ENCODE measurements at regions not wholly inside any gene's neighbourhood (a gene's known extent, or its start where the extent isn't known, plus 50 kb on each side); places are given as distances from the start of the nearest gene placed in this dataset.

GRCh38 chr7:25358926-25359325 lies 130.6 kb upstream of the NPVF start:
- H3K4me1 ChIP-seq (ENCODE audit: control insufficient read depth in 3 of 3, insufficient read depth in 3 of 3, low read length in 3 of 3) = peaks cover 0 to 3% (median 0%) of the 10 kb centered on the region in 3 donors
- no peak overlapping the region for H3K4me3 ChIP-seq (ENCODE audit: low read length in 3 of 3)
- no peak overlapping the region for H3K9ac ChIP-seq (ENCODE audit: low read depth in 1 of 3, low read length in 3 of 3)
- H3K36me3 ChIP-seq (ENCODE audit: control insufficient read depth in 3 of 3, insufficient read depth in 3 of 3, low read length in 3 of 3) = no peaks in the 10 kb centered on the region
- peaks cover 0 to 2% (median 0%) of the 10 kb centered on the region in 3 donors for H3K9me3 ChIP-seq (ENCODE audit: control insufficient read depth in 3 of 3, low read length in 3 of 3)
- no peaks in the 10 kb centered on the region for H3K27me3 ChIP-seq (ENCODE audit: control insufficient read depth in 3 of 3, insufficient read depth in 3 of 3, low read length in 3 of 3)
- peak overlapping the region; percentile 7 for H3K27ac ChIP-seq (ENCODE audit: low read depth, low read length)

- no peak overlapping the region for H3K27ac ChIP-seq (ENCODE audit: low read depth, low read length)
- peaks cover 0 to 2% (median 0%) of the 10 kb centered on the region in 3 donors for H3K9me3 ChIP-seq (ENCODE audit: control insufficient read depth in 3 of 3, low read length in 3 of 3)
- no peak overlapping the region for H3K9ac ChIP-seq (ENCODE audit: low read depth in 1 of 3, low read length in 3 of 3)
- no peaks in the 10 kb centered on the region for H3K27me3 ChIP-seq (ENCODE audit: control insufficient read depth in 3 of 3, insufficient read depth in 3 of 3, low read length in 3 of 3)
- no peaks in the 10 kb centered on the region for H3K36me3 ChIP-seq (ENCODE audit: control insufficient read depth in 3 of 3, insufficient read depth in 3 of 3, low read length in 3 of 3)
- H3K4me3 ChIP-seq (ENCODE audit: low read length in 3 of 3) = no peak overlapping the region
- peaks cover 0 to 3% (median 0%) of the 10 kb centered on the region in 3 donors for H3K4me1 ChIP-seq (ENCODE audit: control insufficient read depth in 3 of 3, insufficient read depth in 3 of 3, low read length in 3 of 3)
These were observed 131.3 kb upstream of the NPVF start for GRCh38 chr7:25359471-25360059.

- no peak overlapping the region for H3K9ac ChIP-seq (ENCODE audit: low read depth in 1 of 3, low read length in 3 of 3)
- H3K36me3 ChIP-seq (ENCODE audit: control insufficient read depth in 3 of 3, insufficient read depth in 3 of 3, low read length in 3 of 3) = no peaks in the 10 kb centered on the region
- peaks cover 0 to 3% (median 0%) of the 10 kb centered on the region in 3 donors for H3K4me1 ChIP-seq (ENCODE audit: control insufficient read depth in 3 of 3, insufficient read depth in 3 of 3, low read length in 3 of 3)
- no peak overlapping the region for H3K4me3 ChIP-seq (ENCODE audit: low read length in 3 of 3)
- H3K27ac ChIP-seq (ENCODE audit: low read depth, low read length) = peak overlapping the region; percentile 31
- H3K27me3 ChIP-seq (ENCODE audit: control insufficient read depth in 3 of 3, insufficient read depth in 3 of 3, low read length in 3 of 3) = no peaks in the 10 kb centered on the region
- H3K9me3 ChIP-seq (ENCODE audit: control insufficient read depth in 3 of 3, low read length in 3 of 3) = peaks cover 0 to 2% (median 0%) of the 10 kb centered on the region in 3 donors
These were observed 132.2 kb upstream of the NPVF start for GRCh38 chr7:25360451-25360850.

- Histone ChIP-seq H3K4me3 (ENCODE audit: low read length in 3 of 3) (no peak overlapping the region), H3K36me3 (ENCODE audit: control insufficient read depth in 3 of 3, insufficient read depth in 3 of 3, low read length in 3 of 3) (no peaks in the 10 kb centered on the region), H3K9me3 (ENCODE audit: control insufficient read depth in 3 of 3, low read length in 3 of 3) (peaks cover 0 to 2% (median 0%) of the 10 kb centered on the region in 3 donors), H3K9ac (ENCODE audit: low read depth in 1 of 3, low read length in 3 of 3) (no peak overlapping the region), H3K4me1 (ENCODE audit: control insufficient read depth in 3 of 3, insufficient read depth in 3 of 3, low read length in 3 of 3) (peaks cover 0 to 3% (median 0%) of the 10 kb centered on the region in 3 donors), H3K27me3 (ENCODE audit: control insufficient read depth in 3 of 3, insufficient read depth in 3 of 3, low read length in 3 of 3) (no peaks in the 10 kb centered on the region), H3K27ac (ENCODE audit: low read depth, low read length) (no peak overlapping the region)
These were observed 133.1 kb upstream of the NPVF start for GRCh38 chr7:25361387-25361786.

- Histone ChIP-seq H3K9ac (ENCODE audit: low read depth in 1 of 3, low read length in 3 of 3) (no peak overlapping the region), H3K4me1 (ENCODE audit: control insufficient read depth in 3 of 3, insufficient read depth in 3 of 3, low read length in 3 of 3) (peaks cover 0 to 3% (median 0%) of the 10 kb centered on the region in 3 donors), H3K9me3 (ENCODE audit: control insufficient read depth in 3 of 3, low read length in 3 of 3) (peaks cover 0 to 2% (median 0%) of the 10 kb centered on the region in 3 donors), H3K27ac (ENCODE audit: low read depth, low read length) (no peak overlapping the region), H3K4me3 (ENCODE audit: low read length in 3 of 3) (no peak overlapping the region), H3K27me3 (ENCODE audit: control insufficient read depth in 3 of 3, insufficient read depth in 3 of 3, low read length in 3 of 3) (no peaks in the 10 kb centered on the region), H3K36me3 (ENCODE audit: control insufficient read depth in 3 of 3, insufficient read depth in 3 of 3, low read length in 3 of 3) (no peaks in the 10 kb centered on the region)
These were observed 133.6 kb upstream of the NPVF start for GRCh38 chr7:25361863-25362262.

- no peaks in the 10 kb centered on the region for H3K36me3 ChIP-seq (ENCODE audit: control insufficient read depth in 3 of 3, insufficient read depth in 3 of 3, low read length in 3 of 3)
These were observed 140.4 kb upstream of the NPVF start for GRCh38 chr7:25368599-25369201.

GRCh38 chr7:25369786-25370185 lies 141.5 kb upstream of the NPVF start:
- no peak overlapping the region for H3K4me3 ChIP-seq (ENCODE audit: low read length in 3 of 3)
- no peak overlapping the region for H3K9ac ChIP-seq (ENCODE audit: low read depth in 1 of 3, low read length in 3 of 3)
- no peak overlapping the region for H3K27ac ChIP-seq (ENCODE audit: low read depth, low read length)
- H3K9me3 ChIP-seq (ENCODE audit: control insufficient read depth in 3 of 3, low read length in 3 of 3) = peaks cover 0 to 7% (median 0%) of the 10 kb centered on the region in 3 donors
- no peaks in the 10 kb centered on the region for H3K36me3 ChIP-seq (ENCODE audit: control insufficient read depth in 3 of 3, insufficient read depth in 3 of 3, low read length in 3 of 3)
- peaks cover 0 to 6% (median 5%) of the 10 kb centered on the region in 3 donors for H3K4me1 ChIP-seq (ENCODE audit: control insufficient read depth in 3 of 3, insufficient read depth in 3 of 3, low read length in 3 of 3)
- no peaks in the 10 kb centered on the region for H3K27me3 ChIP-seq (ENCODE audit: control insufficient read depth in 3 of 3, insufficient read depth in 3 of 3, low read length in 3 of 3)

More at GRCh38 chr7:25368599-25369201, 140.4 kb upstream of the NPVF start:
- no peak overlapping the region for H3K9ac ChIP-seq (ENCODE audit: low read depth in 1 of 3, low read length in 3 of 3)
- no peaks in the 10 kb centered on the region for H3K27me3 ChIP-seq (ENCODE audit: control insufficient read depth in 3 of 3, insufficient read depth in 3 of 3, low read length in 3 of 3)
- no peak overlapping the region for H3K27ac ChIP-seq (ENCODE audit: low read depth, low read length)
- peaks cover 0 to 6% (median 5%) of the 10 kb centered on the region in 3 donors for H3K4me1 ChIP-seq (ENCODE audit: control insufficient read depth in 3 of 3, insufficient read depth in 3 of 3, low read length in 3 of 3)
- peaks cover 0 to 7% (median 0%) of the 10 kb centered on the region in 3 donors for H3K9me3 ChIP-seq (ENCODE audit: control insufficient read depth in 3 of 3, low read length in 3 of 3)
- no peak overlapping the region for H3K4me3 ChIP-seq (ENCODE audit: low read length in 3 of 3)

- H3K9me3 ChIP-seq (ENCODE audit: control insufficient read depth in 3 of 3, low read length in 3 of 3) = peaks cover 0 to 7% (median 0%) of the 10 kb centered on the region in 3 donors
These were observed 143.7 kb upstream of the NPVF start for GRCh38 chr7:25371972-25372371.

GRCh38 chr7:25375805-25376600 lies 147.7 kb upstream of the NPVF start:
- H3K27ac ChIP-seq (ENCODE audit: low read depth, low read length) = no peak overlapping the region
- no peak overlapping the region for H3K4me3 ChIP-seq (ENCODE audit: low read length in 3 of 3)
- H3K36me3 ChIP-seq (ENCODE audit: control insufficient read depth in 3 of 3, insufficient read depth in 3 of 3, low read length in 3 of 3) = no peaks in the 10 kb centered on the region
- no peaks in the 10 kb centered on the region for H3K4me1 ChIP-seq (ENCODE audit: control insufficient read depth in 3 of 3, insufficient read depth in 3 of 3, low read length in 3 of 3)
- H3K9me3 ChIP-seq (ENCODE audit: control insufficient read depth in 3 of 3, low read length in 3 of 3) = peaks cover 0 to 7% (median 0%) of the 10 kb centered on the region in 3 donors
- H3K9ac ChIP-seq (ENCODE audit: low read depth in 1 of 3, low read length in 3 of 3) = no peak overlapping the region
- H3K27me3 ChIP-seq (ENCODE audit: control insufficient read depth in 3 of 3, insufficient read depth in 3 of 3, low read length in 3 of 3) = no peaks in the 10 kb centered on the region

More at GRCh38 chr7:25371972-25372371, 143.7 kb upstream of the NPVF start:
- H3K9ac ChIP-seq (ENCODE audit: low read depth in 1 of 3, low read length in 3 of 3) = no peak overlapping the region
- H3K27me3 ChIP-seq (ENCODE audit: control insufficient read depth in 3 of 3, insufficient read depth in 3 of 3, low read length in 3 of 3) = no peaks in the 10 kb centered on the region
- no peaks in the 10 kb centered on the region for H3K36me3 ChIP-seq (ENCODE audit: control insufficient read depth in 3 of 3, insufficient read depth in 3 of 3, low read length in 3 of 3)
- no peak overlapping the region for H3K27ac ChIP-seq (ENCODE audit: low read depth, low read length)
- no peak overlapping the region for H3K4me3 ChIP-seq (ENCODE audit: low read length in 3 of 3)
- H3K4me1 ChIP-seq (ENCODE audit: control insufficient read depth in 3 of 3, insufficient read depth in 3 of 3, low read length in 3 of 3) = peaks cover 0 to 6% (median 5%) of the 10 kb centered on the region in 3 donors
